Cerebellar cortex (tissue), 1 donor: ENCODE measurements at regions not wholly inside any gene's neighbourhood (a gene's known extent, or its start where the extent isn't known, plus 50 kb on each side); places are given as distances from the start of the nearest gene placed in this dataset.

ENCODE experiments used
- DNase-seq: peaks from one replicate; pipeline ENCODE4 v3.0.0-alpha.2; 2015; ENCODE audit warnings: low spot score

DNA sequence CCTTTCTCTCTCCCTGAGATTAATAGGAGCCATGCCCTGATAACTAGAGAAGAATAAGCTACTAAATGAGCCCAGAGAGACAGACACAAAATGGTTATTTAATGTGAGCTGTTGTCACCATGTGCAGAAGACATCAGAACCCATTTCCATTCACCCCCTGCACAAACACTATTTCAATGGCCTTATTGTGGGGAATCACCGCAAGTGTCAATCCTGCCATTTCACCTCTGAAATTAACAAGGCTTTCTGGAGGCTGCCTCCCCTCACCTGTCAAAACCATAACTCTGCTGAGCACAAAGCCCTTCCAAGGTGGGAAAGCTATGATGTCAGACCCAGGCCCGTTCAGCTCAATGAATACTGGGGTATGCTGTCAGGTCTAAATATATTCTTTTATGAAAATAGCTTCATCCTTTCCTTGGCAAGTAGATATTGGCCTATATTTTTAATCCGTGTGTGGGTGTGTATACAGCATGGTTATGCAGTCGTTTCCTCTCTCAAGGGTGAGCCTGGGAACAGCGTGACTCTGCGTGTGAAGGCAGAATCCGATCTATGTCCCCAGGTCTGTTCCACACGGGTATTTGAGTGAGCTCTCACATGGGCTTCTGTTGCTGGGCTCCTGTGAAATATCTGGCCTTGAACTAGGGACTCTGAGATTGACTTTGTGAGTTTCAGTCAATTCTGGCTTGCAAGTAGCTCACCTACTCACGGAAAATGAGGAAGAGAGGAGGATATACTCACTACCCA lies 266.3 kb downstream of the FBXW7 start:
- DNase-seq = no peak

DNA sequence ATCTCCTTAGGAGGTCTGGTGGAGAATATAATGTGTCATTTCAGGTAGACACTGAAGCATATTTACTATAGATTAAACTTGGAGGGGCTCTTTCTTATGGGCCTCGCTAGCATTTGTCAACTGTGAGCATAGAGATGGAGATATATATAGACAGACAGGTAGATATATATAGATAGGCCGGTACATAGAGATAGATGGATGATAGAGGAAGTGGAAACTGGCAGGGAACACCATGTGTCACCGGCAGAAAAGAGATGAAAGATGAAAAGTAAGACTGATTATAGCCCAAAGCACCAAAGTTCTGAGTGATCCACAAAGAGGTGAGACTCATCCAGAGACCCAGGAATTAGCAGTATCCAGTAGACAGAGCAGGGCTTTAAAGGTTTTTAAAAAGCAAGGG lies 268.1 kb downstream of the FBXW7 start:
- DNase-seq = no peak

DNA sequence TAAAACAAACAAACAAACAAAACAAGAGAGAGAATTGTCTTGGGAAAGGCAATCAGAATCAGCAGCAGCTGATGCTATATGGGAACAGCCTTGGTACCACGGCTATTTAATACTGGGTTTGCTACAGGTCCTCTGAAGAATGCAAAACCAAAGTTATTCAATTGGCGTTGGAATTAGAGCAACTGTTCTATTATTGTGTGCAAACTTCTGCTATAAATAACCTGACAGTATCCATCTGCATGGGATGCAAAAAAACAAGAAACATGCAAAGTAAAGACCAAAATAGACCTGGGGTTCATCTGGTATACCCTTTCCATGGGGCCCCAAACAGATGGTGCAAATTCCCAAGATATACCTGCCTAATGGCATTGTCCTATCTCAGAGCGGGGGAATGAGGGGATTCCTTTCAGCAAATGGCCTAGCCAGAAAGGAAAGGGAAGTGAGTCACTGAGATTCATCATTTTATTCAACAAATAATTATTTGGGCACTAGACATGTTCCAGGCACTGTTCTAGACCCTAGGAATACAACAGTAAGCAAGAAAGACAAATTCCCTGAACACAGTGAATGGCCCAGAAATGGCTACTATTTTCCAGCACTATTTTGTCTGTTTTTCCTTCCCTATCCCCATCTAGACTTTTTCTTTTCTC lies 268.9 kb downstream of the FBXW7 start:
- no peak for DNase-seq

DNA sequence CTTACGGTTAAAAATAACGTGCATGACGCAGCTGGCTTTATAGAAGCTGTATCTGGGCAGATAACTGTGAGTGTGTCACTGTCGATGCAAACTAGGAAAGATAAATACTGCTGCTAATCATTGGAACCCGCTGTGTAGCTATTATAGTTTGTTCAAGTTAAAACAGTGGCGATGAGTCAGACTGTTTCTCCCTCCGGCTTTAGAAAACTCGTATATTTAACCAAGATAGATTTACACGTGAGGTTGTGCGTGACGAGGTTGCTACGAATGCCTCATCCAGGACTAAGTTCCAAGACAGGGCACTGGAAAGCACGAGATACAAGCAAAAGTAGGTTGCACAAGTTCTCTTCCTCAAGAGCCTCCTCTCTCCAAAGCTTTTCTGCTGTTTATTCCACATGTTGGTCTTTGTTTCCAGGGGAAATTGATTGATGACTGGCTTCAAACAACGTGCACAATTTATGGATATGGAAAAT lies 270.7 kb downstream of the FBXW7 start:
- DNase-seq = no peak

DNA sequence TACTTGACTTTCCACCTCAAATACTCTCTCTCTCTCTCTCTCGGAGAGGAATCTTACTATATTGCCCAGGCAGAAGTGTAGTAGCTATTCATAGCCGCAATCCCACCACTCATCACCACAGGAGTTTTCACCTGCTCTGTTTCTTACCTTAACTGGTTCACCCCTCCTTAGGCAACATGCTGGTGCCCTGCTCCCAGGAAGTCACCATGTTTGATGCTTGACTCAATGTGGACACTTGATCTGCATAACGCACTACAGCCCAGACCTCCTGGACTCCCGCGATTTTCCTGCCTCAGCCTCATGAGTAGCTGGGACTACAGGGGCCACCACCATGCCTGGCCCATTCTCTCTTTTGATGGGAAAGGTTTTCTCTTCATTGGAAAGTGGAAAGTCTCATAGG lies 271.8 kb downstream of the FBXW7 start:
- no peak for DNase-seq

DNA sequence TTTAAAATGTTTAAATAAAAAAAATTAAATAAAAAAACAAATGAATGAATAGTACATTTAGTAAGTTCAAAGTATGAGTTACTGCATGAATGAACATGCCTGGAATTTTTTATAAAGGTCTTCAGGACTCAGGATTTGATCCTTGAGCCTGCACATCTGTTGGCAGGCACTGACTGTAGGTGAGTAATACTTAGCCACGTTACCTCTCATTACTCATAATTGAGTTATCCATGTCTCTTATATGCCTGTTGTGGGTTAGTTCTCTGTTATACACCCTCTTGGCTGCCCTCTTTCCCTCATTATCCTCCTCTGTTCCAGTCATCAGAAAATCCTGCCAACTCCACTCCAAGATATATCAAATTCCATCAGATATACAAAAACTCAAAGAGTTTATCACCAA lies 276.0 kb downstream of the FBXW7 start:
- DNase-seq = no peak

DNA sequence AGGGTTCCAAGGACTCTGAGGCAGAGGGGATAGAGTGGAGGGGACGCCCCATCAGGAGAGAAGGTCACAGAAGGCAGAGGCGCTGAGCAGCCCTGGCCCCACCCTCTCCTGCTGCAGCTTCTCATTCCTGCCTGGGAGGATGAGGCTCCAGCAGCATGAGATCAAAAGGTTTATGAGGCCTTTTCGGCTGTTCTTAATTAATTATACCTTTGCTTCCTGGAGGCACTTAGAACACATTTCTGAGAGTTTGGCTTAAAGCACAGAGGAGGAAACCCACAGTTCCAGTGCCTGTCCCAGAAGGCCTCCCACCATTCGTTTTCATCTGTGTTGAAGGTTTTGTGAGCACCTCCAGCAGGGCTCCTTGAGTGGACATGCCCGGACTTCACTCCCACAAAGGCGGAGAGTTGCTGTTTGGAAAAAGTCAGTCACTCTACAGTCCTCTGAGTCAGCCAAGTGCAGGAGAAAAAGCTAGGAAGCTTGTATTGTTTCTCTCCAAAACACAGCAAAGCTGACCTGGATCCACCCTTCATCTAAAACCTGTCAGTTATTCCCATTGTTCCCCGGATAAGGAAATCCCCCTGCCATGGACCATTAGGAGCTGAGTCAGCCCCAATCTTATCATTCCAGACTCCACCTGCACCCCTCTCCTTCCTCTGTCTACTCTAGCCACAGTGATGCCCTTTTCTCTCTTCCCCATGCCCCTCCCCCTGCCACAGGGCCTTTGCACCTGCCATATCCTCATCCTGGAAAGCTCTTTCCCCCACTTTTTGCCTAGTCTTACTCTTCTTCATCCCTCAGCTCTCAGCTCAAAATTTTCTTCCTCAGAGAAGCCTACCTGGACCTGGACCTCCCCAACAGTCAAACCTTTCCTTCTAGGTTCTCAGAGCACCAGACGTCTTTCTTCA lies 276.8 kb downstream of the FBXW7 start:
- no peak for DNase-seq

DNA sequence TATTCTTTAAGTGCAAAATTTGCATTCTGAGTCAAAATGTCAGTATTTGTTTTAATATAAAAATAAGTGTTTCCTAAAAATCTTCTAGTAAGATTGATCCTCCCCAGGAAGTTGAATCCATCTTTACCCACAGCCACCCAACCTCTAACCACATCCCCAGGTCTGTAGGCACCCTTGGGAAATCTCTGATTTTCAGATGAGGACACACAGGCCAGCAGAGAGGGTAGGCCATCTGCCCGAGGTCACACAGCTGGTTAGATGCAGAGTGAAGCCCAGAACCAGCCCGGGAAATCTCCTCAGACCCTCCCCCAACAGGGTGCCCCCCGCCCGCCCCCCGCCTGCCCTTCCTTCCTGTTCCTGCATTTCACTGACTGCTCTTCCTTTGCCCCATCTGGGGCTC lies 277.5 kb downstream of the FBXW7 start:
- DNase-seq = no peak

DNA sequence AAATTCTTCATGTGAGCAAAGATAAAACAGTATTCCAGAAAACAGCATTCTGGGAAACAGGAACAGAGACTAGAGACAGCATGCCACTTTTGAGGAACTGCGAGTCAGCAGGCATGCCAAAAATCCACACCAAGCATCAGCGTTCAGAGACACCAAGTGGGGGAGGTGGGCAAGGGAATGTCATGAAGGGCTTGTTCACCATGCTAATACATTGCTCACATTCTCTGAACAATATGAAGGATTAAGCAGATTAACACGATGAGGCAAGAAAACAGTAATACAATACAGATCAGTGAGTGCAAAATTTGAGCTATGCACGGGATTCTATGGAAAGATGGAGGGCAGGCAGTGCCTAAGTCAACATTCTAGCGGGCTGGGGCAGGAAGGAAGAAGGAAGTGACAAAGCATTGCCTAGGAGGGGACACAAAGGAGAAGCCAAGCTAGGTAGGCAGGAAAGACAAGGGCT lies 278.3 kb downstream of the FBXW7 start:
- no peak for DNase-seq

DNA sequence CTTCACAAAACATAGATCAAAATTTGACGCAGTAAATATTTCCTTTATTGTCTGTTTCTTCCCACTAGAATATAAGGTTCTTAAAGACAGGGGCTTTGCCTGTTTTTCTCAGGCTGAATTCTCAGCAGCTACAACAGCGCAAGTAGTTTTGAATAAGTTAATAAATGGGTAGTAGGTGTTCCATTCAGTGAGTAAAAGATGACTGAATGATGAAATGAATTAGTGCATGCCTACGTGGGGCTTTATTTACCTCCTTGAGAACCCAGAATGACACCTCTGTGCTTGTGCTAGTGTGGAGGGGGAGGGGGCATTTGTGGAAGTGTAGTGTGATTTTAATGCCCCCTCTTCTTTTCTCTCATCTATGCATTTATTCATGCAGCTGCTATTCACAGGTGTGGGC lies 278.9 kb downstream of the FBXW7 start:
- DNase-seq = no peak

DNA sequence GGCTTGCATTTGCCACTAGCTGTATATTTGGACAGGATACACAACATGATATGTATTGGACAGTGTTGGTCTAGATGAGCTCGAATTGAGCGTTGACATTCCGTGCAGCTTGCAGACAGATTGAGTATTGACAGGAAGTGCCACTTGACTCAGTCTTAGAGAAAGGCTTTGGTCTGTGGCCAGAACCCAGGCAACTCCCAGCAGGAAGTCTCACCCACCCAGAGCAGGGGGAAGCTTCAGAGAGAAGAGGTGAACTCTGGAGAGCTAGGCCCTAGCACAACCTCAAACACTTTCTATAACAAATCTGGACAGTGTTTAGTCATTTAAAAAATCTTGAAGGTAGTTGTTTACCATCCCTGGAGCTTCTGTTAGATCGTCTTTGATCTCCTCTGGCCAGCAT lies 280.5 kb downstream of the FBXW7 start:
- no peak for DNase-seq

DNA sequence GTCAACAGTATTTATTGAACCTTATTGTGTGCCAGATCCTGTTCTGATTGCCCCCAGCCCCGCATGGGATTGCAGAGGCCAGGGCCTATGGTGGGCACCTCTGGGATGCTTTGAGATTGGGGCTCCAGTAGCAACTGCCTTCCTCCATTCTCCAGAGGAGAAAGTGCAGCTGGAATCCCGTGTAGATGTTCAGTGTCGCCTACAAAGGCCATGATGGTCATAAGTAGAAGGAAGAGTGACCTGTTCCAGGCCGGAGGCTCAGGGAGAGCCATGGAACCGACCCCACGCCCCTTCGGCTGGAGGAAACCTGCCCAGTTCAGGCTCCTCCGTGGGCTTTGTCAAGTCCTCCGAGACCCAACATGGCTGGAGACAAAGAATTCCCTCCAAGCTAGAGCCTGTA lies 287.5 kb downstream of the FBXW7 start:
- DNase-seq = no peak

DNA sequence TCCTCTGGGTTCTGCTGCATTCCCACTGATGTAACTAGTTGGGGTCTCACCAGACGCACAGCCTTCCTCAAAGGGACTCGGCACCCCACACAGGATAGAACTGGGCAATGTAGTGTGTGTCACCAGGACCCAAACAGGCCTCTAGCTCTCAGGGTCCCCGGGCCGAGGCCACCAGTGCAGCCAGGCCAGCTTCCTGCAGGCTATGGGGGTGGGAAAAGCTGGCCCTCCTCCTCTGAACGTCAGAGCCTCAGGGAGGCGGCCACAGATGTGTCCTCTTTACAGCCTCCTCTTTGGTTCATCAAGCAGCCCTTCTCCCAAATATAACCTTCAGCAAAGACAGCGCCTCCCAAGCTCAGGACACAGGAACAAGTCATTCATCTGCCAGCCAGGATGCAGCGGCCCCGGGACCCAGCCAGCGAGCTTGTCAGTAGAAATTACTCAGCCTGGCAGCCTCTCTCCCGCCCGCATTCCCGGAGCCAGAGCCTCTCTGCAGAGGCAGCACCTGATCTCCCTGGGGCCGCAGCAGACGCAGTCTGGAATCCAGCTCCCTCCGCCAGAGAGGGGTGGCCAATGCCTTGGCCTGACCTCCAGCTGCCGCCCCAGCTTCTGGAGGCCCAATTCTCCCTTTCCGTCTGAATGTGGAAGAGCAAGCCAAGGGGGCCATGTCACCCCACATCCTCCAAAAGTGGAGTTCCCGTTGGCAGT lies 288.5 kb downstream of the FBXW7 start:
- DNase-seq = no peak

DNA sequence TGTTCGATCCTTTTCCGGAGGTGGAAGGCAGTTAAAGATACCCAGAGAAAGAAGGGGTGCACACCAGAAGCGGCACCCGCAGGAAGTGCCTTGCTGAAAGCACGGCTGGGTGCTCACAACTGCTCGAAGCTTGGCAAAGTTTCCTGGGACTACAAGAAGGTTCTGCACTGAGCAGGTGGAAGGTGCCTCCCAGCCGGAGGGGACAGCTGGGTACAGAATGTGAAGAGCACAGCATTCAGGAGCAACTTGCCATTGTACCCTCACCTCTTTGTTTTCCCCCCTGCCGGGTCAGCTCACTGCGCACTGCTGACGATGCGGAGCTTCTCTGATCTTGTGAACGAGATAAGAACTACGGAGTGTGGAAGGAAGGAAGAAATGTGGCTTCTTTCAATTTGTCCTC lies 289.2 kb downstream of the FBXW7 start:
- DNase-seq = no peak

DNA sequence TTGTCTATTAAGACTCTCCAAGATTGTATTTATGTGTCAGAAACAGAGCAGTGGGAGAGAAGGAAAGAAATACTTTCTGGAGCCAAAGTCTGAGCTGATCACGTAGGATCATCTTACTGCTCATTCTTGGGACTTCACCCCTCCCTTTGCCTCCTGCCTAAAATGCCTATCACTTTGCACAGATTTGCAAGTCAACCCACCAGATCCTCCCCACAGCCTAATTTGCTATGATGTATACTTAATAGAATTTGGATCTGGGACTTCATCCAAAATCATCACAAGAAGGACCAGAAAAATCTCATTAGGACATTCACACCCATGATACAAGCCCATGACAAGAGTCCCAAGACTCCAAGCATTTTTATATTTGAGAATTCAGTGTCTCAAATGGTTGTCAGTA lies 290.2 kb downstream of the FBXW7 start:
- no peak for DNase-seq

DNA sequence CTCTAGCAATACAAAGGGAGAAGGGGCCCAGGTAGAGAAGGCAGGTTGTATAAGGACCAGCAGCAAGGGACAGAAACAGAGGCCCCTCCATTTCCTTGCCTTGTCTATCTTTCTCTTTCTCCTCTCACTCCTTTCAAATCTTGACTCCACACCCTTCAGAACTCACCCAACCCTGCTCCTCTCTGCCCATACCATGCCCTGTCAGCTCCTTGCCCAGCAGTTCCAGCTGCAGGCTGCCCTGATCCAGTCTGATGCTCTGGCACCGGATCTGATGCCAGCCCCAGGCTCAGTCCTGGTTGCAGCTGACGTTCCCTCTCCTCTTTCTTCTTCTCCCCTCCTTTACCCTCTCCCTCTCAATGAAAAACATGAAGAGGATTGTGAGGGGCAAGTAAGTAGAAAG lies 291.2 kb downstream of the FBXW7 start:
- no peak for DNase-seq

DNA sequence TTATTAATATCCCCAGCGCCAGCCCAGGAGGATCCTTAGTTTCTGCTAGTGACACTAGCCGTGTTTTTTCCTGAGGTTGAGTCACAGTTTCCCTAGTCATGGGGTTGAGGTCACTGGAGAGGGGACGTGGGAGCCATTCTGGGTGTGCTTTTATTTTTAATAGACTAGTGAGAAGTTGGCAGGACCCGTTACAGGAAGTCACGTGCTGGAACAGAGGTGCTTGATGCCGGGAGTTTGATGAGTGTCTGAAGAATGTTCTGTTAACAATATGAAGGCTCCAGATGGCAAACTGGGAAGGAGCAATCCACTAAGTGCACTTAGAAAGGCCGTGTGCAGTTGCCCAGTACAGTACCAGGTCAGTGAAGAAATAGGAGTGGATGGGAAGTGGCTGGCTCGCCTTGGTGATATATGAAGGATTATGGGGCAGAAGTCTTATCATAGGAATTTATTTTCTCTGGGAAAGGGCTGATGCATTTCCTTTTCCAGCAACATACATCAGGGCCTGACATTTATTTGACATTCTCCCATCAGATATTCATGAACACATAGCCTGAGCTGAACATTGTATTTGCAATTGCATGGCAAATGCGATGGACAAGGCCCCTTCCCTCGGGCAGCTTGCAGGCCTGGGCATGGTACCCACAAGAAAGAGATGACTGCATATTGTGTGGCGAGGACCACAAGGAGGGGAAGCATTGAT lies 291.8 kb downstream of the FBXW7 start:
- no peak for DNase-seq

DNA sequence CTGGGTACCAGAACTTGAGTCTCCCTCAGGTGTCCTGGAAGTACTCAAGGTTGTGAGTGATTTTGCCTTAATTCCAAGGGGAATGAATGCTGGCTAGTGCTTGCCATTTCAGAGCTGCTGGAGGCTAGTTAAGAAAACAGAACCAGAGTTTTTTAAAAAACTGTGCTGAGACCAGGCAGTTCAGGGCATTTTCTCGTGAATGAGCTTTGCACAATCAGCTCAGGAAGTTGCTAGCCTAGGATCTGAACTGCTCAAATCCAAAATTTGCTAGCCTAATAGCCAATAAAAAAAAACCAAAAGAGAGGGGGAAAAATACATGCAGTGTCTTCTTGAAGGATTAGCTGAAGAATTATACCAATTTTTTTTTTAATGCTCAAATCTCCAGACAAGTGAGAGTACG lies 292.7 kb downstream of the FBXW7 start:
- no peak for DNase-seq

DNA sequence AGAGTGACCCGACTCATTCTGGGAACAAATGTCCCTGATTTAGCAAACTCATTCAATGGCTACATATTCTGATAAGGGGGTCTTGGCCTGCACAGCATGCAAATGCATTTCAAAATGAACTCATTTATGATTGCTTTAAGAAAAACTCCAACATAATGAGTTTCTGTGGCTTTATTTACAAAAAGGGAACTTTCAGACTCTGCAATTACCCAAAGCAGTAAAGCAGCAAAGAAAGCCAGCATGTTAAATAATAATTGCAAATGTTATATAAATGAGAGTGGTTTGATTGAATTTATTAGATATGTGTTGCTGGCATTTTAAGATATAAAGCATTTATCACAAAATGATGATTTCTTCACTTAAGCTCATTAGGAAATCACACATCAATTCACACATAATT lies 295.7 kb downstream of the FBXW7 start:
- no peak for DNase-seq

DNA sequence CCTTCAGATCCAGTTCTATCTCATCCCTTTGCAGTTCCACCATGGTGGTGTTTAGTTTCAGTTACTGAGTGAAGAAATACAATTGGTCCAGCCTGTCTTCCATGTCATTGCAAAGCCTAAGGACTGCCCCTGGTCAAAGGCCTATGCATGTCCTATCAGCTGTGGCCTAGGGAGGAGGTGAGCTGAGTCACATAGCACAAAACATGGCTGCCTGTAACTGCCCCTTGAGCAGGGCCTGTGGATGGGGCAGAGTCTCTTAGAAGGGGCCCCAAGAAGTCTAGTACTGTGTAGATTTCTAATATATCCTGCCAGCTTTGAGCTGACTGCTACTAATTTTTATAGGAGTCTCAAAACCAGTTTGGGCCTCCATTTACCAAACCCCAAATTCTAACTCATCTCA lies 296.7 kb downstream of the FBXW7 start:
- no peak for DNase-seq

DNA sequence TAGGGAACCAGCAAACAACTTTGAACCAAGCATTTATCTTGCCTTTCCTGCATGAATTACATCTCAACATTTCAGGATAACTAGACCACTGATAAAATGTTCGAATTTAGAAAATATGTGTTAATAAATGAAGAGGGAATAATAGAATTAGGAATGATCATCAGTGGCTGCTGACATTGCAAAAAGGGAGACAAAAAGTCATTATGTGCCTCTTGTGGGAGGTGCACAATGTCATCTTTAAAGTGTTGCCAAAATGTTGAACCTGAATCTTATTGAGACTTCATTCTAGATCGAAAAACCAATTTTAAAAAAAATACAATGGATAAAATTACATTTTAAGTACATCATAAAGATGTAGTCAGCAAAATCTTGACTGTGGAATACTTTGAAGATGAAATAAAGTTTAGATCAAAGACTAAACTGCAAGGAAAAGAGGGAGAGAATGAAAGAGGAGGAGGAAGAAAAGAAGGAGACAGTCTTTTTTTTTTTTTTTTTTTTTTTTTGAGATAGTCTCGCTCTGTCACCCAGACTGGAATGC lies 299.3 kb downstream of the FBXW7 start:
- DNase-seq = no peak
